GM12892 (cell line): ENCODE measurements at regions not wholly inside any gene's neighbourhood (a gene's known extent, or its start where the extent isn't known, plus 50 kb on each side); places are given as distances from the start of the nearest gene placed in this dataset.

Source experiments
- POLR2A ChIP-seq: IDR thresholded peaks from 2 replicates; pipeline ENCODE4 v1.6.1; 2011; ENCODE audit warnings: low read depth, low read length, control low read depth
- POLR2AphosphoS5 ChIP-seq: IDR thresholded peaks from 2 replicates; pipeline ENCODE4 v1.6.1; 2011; ENCODE audit warnings: low read depth, low read length, control low read depth
- TAF1 ChIP-seq: IDR thresholded peaks from 2 replicates; pipeline ENCODE4 v1.6.1; 2011; ENCODE audit warnings: low read depth, mild to moderate bottlenecking, control low read depth, low read length, borderline replicate concordance

GRCh38 chr1:101298663-101299062 lies 61.8 kb downstream of the S1PR1 start:
- TF ChIP-seq POLR2A (no peak), TAF1 (no peak), POLR2AphosphoS5 (no peak)
